HFFc6 (cell line): ENCODE measurements at regions not wholly inside any gene's neighbourhood (a gene's known extent, or its start where the extent isn't known, plus 50 kb on each side); places are given as distances from the start of the nearest gene placed in this dataset.

ENCODE experiments used
- DNase-seq: peaks from one replicate; pipeline ENCODE4 v3.0.0-alpha.2; 2018
- H3K27ac Mint-ChIP-seq: 2 replicates; pipeline ENCODE4 v1.8.0; 2020; ENCODE audit warnings: mild to moderate bottlenecking, mixed read lengths
- H3K27me3 Mint-ChIP-seq: 2 replicates; pipeline ENCODE4 v1.8.0; 2021; ENCODE audit warnings: mild to moderate bottlenecking, moderate library complexity, mixed read lengths; ENCODE audit not compliant: insufficient read depth
- H3K36me3 Mint-ChIP-seq: 2 replicates; pipeline ENCODE4 v1.8.0; 2021; ENCODE audit warnings: low read depth, mixed read lengths
- H3K4me1 Mint-ChIP-seq: 2 replicates; pipeline ENCODE4 v1.8.0; 2020; ENCODE audit warnings: low read depth, mixed read lengths
- H3K4me3 Mint-ChIP-seq: 2 replicates; pipeline ENCODE4 v1.8.0; 2020; ENCODE audit warnings: mild to moderate bottlenecking, moderate library complexity, mixed read lengths
- H3K9me3 Mint-ChIP-seq: 2 replicates; pipeline ENCODE4 v1.8.0; 2020; ENCODE audit warnings: mild to moderate bottlenecking, mixed read lengths
- TF ChIP-seq, protein P1 (sequence below): fragments of 200-600 bp; sonication (generic); IDR thresholded peaks from 2 replicates; pipeline ENCODE4 v1.5.0; 2021; ENCODE audit warnings: antibody characterized with exemption, mild to moderate bottlenecking

DNA sequence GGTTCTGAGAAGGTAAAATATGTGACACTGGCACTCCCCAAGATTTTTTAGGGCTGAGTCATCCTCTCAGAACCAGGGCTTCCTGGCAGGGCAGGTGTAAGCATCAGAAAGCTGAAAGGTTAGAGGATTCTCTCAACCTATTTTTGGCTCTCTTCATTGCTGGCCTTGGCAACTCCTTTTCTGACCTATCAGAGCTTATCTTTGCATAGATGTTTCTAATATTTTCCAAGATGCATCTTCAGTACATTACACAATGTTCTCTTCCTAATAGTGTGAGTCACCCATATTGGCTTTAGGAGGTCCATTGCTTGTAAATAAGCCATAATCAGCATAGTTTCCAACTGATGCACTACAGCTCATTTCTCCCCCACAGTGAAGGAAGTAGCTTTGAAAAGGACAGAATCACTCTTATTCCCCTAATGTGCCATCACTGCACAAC lies 2008.4 kb upstream of the PIK3C3 start:
- TF ChIP-seq, protein P1, sequence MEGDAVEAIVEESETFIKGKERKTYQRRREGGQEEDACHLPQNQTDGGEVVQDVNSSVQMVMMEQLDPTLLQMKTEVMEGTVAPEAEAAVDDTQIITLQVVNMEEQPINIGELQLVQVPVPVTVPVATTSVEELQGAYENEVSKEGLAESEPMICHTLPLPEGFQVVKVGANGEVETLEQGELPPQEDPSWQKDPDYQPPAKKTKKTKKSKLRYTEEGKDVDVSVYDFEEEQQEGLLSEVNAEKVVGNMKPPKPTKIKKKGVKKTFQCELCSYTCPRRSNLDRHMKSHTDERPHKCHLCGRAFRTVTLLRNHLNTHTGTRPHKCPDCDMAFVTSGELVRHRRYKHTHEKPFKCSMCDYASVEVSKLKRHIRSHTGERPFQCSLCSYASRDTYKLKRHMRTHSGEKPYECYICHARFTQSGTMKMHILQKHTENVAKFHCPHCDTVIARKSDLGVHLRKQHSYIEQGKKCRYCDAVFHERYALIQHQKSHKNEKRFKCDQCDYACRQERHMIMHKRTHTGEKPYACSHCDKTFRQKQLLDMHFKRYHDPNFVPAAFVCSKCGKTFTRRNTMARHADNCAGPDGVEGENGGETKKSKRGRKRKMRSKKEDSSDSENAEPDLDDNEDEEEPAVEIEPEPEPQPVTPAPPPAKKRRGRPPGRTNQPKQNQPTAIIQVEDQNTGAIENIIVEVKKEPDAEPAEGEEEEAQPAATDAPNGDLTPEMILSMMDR = no peak
- Mint-ChIP-seq H3K4me3 (no peak overlapping the region), H3K36me3 (no peaks in the 10 kb centered on the region; the same call in none of the 2 replicates), H3K27me3 (no peaks in the 10 kb centered on the region), H3K4me1 (peaks cover 18% of the 10 kb centered on the region; the same call in 1 of the 2 replicates), H3K27ac (peak overlapping the region; percentile 68; the same call in 1 of the 2 replicates), H3K9me3 (peaks cover 15% of the 10 kb centered on the region; the same call in 1 of the 2 replicates)
- DNase-seq = peak; percentile 75

DNA sequence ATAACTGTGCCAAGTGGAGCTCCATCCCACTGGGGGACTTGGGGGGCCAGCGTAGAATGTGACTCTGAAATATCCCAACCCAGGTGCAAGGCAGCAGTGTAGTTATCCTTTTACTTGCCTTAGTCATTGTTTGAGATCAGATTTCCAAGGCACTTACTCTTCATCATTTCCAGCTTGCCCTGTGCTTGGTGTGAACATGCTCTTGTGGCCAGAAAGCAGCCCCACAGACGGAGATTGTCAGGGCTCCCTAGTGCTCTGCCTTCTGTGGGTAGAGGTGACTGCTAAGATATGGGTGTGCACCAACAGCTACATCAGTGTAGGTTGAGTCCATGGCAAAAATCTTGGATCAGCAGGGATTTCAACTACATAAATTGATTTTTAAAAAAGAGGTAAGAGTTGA lies 2010.0 kb upstream of the PIK3C3 start:
- TF ChIP-seq, protein P1 = no peak
- H3K4me3 Mint-ChIP-seq = no peak overlapping the region
- H3K4me1 Mint-ChIP-seq = peaks cover 15% of the 10 kb centered on the region; the same call in 1 of the 2 replicates
- no peaks in the 10 kb centered on the region for H3K27me3 Mint-ChIP-seq
- no peak overlapping the region for H3K27ac Mint-ChIP-seq
- no peaks in the 10 kb centered on the region; the same call in none of the 2 replicates for H3K36me3 Mint-ChIP-seq
- peaks cover 15% of the 10 kb centered on the region; the same call in 1 of the 2 replicates for H3K9me3 Mint-ChIP-seq
- no peak for DNase-seq

DNA sequence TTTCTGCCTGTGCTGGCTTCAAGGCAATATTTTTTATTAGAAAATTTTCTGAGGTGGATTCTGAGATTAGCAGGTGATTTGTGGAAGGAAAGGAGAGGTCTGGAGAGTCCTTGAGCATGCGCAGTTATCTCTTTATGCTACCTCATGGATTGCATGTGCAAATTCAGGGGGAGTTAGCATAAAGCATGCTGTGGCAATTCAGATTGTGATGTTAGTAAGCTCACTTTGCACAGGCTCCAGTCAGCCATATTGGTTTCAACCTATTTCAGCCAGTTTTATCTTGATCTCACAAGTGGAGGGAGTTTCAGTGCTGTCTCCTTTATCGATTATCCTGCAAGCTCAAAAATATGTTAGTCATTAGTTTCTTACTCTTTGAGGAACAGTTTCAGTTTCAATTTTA lies 2012.3 kb upstream of the PIK3C3 start:
- Mint-ChIP-seq H3K4me3 (no peak overlapping the region), H3K27me3 (no peaks in the 10 kb centered on the region; the same call in 1 of the 2 replicates), H3K36me3 (no peaks in the 10 kb centered on the region; the same call in 1 of the 2 replicates), H3K27ac (no peak overlapping the region), H3K9me3 (peaks cover 9% of the 10 kb centered on the region; the same call in 1 of the 2 replicates), H3K4me1 (peaks cover 15% of the 10 kb centered on the region; the same call in 1 of the 2 replicates)
- TF ChIP-seq, protein P1 = no peak
- no peak for DNase-seq

DNA sequence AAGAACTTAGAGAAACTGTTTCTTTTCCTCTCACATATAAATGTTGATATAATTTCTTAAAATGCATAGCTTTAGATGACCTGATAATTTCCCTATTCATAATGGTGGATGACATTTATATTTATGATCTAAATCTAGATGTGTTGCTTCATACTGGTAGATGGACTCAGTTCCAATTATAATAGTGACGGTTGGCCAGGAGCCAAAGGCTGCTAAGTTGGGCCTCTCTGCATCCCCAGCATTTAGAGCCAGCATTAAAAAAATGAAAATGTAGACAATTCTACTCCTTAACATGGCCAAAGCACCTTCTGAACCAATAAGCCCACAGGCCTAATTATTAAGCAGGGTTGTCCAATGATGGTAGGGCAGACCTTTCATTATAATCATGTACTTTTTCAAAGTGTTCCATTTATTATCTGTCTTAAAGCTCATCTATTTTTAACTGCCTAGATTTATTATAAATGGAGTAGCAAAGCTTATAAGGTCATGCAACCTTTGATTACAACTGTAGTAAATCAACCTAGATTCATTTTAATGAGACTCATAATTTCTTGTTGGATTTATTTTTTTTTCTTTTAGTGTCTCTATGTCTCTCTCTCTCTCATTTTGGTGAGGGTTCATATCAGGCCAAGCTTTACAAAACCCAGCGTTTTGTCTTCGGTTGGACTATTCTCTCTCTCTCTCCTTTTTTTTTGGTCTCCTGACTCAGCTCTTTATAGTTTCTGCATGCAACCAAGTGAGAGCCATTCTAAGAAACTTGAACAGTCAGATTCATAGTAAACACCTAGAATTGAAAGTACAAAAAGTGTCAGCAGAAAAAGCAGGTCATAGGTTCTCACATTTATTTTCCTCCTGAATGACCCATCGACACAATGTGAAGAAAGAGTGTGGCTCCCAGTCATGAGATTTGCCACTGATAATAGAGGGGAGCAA lies 2016.1 kb upstream of the PIK3C3 start:
- H3K4me3 Mint-ChIP-seq = no peak overlapping the region
- H3K27me3 Mint-ChIP-seq = no peaks in the 10 kb centered on the region; the same call in 1 of the 2 replicates
- H3K36me3 Mint-ChIP-seq = no peaks in the 10 kb centered on the region
- no peaks in the 10 kb centered on the region; the same call in 1 of the 2 replicates for H3K4me1 Mint-ChIP-seq
- no peaks in the 10 kb centered on the region; the same call in 1 of the 2 replicates for H3K9me3 Mint-ChIP-seq
- DNase-seq = no peak
- no peak overlapping the region for H3K27ac Mint-ChIP-seq
- TF ChIP-seq, protein P1 = no peak

DNA sequence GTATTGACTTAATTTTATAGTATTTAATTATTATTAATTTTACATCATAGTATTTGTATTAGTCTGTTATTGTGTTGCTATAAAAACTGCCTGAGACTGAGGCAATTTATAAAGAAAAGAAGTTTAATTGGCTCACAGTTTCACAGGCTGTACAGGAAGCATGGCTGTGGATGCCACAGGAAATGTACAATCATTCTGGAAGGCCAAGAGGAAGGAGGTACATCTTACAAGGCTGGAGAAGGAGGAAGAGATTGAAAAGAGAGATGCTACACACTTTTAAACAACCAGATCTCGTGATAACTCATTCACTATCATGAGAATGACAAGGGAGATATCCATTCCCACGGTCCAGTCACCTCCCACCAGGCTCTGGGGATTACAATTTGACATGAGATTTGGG lies 2019.4 kb upstream of the PIK3C3 start:
- Mint-ChIP-seq H3K36me3 (no peaks in the 10 kb centered on the region), H3K4me1 (no peaks in the 10 kb centered on the region), H3K27me3 (no peaks in the 10 kb centered on the region; the same call in 1 of the 2 replicates), H3K4me3 (no peak overlapping the region), H3K27ac (no peak overlapping the region), H3K9me3 (no peaks in the 10 kb centered on the region; the same call in 1 of the 2 replicates)
- DNase-seq = no peak
- TF ChIP-seq, protein P1 = no peak
